SK-N-SH (cell line): ENCODE measurements at regions not wholly inside any gene's neighbourhood (a gene's known extent, or its start where the extent isn't known, plus 50 kb on each side); places are given as distances from the start of the nearest gene placed in this dataset.
A peak's percentile ranks its signal among the peaks of the same experiment; 100 is the strongest.

Experiments used
- CTCF ChIA-PET: fragments of 300-600, 350-600 bp; formaldehyde crosslinking; extraction: SDS; loops from one replicate; lab custom pipeline; 2021; lab: Yijun Ruan, JAX
- POLR2A ChIA-PET: fragments of 350-600 bp; sonication (Branson Sonifier 250); formaldehyde crosslinking; extraction: SDS; loops from one replicate; lab custom pipeline; 2020; ENCODE audit warnings: antibody characterized with exemption, inconsistent platforms; lab: Yijun Ruan, JAX
- DNase-seq: peaks from one replicate; pipeline ENCODE4 v3.0.0; 2012
- H2AFZ ChIP-seq: fragments of 200-600 bp; sonication (generic); 2 replicates; pipeline ENCODE4 v1.8.1; 2016; ENCODE audit warnings: antibody characterized with exemption, mild to moderate bottlenecking, low read depth
- H3F3A ChIP-seq: fragments of 200-600 bp; sonication (generic); replicated peaks from 2 replicates; pipeline ENCODE3; 2016; ENCODE audit warnings: antibody characterized with exemption, mild to moderate bottlenecking; ENCODE audit not compliant: insufficient read depth
- H3K27ac ChIP-seq, 2 experiments: fragments of 200-500 bp in 1 of 2; fragments of 200-600 bp in 1 of 2; sonication (Bioruptor generic) in 1 of 2; sonication (generic), shearing (Covaris generic) in 1 of 2; 2 replicates each; pipeline versions ENCODE4 v1.5.1 to v1.6.1; 2014 to 2016; ENCODE audit warnings: low read depth in 2 of 2, inconsistent platforms in 1 of 2, low read length in 1 of 2, mild to moderate bottlenecking in 1 of 2, mixed read lengths in 1 of 2
- H3K27me3 ChIP-seq: fragments of 200-600 bp; sonication (generic), shearing (Covaris generic); 2 replicates; pipeline ENCODE4 v1.6.1; 2016; ENCODE audit warnings: mixed run types; ENCODE audit not compliant: insufficient read depth
- H3K36me3 ChIP-seq, 2 experiments: fragments of 200-500 bp in 1 of 2; fragments of 200-600 bp in 1 of 2; sonication (Bioruptor generic) in 1 of 2; sonication (generic) in 1 of 2; replicated peaks in 1 of 2; 2 replicates each; pipeline versions ENCODE3 to v1.5.1; 2014 to 2016; ENCODE audit warnings: low read length in 1 of 2, mild to moderate bottlenecking in 1 of 2; ENCODE audit not compliant: insufficient read depth in 2 of 2, control insufficient read depth in 1 of 2
- H3K4me1 ChIP-seq, 2 experiments: fragments of 200-500 bp in 1 of 2; fragments of 200-600 bp in 1 of 2; sonication (Bioruptor generic) in 1 of 2; sonication (generic), shearing (Covaris generic) in 1 of 2; 2 replicates each; pipeline versions ENCODE4 v1.5.1 to v1.6.1; 2014 to 2016; ENCODE audit warnings: low read depth in 1 of 2, low read length in 1 of 2, mixed run types in 1 of 2; ENCODE audit not compliant: insufficient read depth in 2 of 2, control insufficient read depth in 1 of 2
- H3K4me2 ChIP-seq: fragments of 200-600 bp; sonication (generic), shearing (Covaris generic); 2 replicates; pipeline ENCODE4 v1.6.1; 2017; ENCODE audit warnings: mixed run types
- H3K4me3 ChIP-seq, 2 experiments: fragments of 200-500 bp in 1 of 2; fragments of 200-600 bp in 1 of 2; sonication (Bioruptor generic) in 1 of 2; sonication (generic), shearing (Covaris generic) in 1 of 2; 2 replicates each; pipeline versions ENCODE4 v1.5.1 to v1.8.1; 2014 to 2016; ENCODE audit warnings: low read depth in 2 of 2, inconsistent platforms in 1 of 2, low read length in 1 of 2, mild to moderate bottlenecking in 1 of 2, mixed read lengths in 1 of 2, moderate library complexity in 1 of 2
- H3K79me2 ChIP-seq: fragments of 200-600 bp; sonication (generic); 2 replicates; pipeline ENCODE4 v1.8.1; 2017; ENCODE audit warnings: mild to moderate bottlenecking; ENCODE audit not compliant: insufficient read depth
- H3K9ac ChIP-seq: fragments of 200-600 bp; sonication (generic); 2 replicates; pipeline ENCODE4 v1.6.1; 2017; ENCODE audit warnings: mixed run types
- H3K9me2 ChIP-seq: fragments of 200-600 bp; sonication (generic); 2 replicates; pipeline ENCODE4 v1.6.1; 2017; ENCODE audit warnings: mixed run types
- H3K9me3 ChIP-seq: fragments of 200-600 bp; sonication (generic); 2 replicates; pipeline ENCODE4 v1.6.1; 2017; ENCODE audit warnings: mixed run types, mild to moderate bottlenecking, moderate library complexity
- H4K20me1 ChIP-seq: fragments of 200-600 bp; sonication (generic); 2 replicates; pipeline ENCODE4 v1.6.1; 2017; ENCODE audit warnings: mild to moderate bottlenecking, mixed run types; ENCODE audit not compliant: insufficient read depth
- CHD2 ChIP-seq: fragments of 150-350 bp; IDR thresholded peaks from 2 replicates; pipeline ENCODE4 v1.6.1; 2018; ENCODE audit warnings: low read length; ENCODE audit not compliant: partially characterized antibody
- ELF1 ChIP-seq: IDR thresholded peaks from 2 replicates; pipeline ENCODE4 v1.4.0; 2012
- FOSL2 ChIP-seq: IDR thresholded peaks from 2 replicates; pipeline ENCODE4 v1.4.0; 2012; ENCODE audit warnings: low read depth, mild to moderate bottlenecking, moderate library complexity, borderline replicate concordance
- FOXJ3 ChIP-seq: sonication (generic); formaldehyde crosslinking; IDR thresholded peaks from 2 replicates; pipeline ENCODE4 v1.5.1; 2020; ENCODE audit warnings: mild to moderate bottlenecking, missing genetic modification reagents
- JUND ChIP-seq: IDR thresholded peaks from 2 replicates; pipeline ENCODE4 v1.4.0; 2012
- MEF2A ChIP-seq: IDR thresholded peaks from 2 replicates; pipeline ENCODE4 v1.4.0; 2012; ENCODE audit warnings: low read depth, borderline replicate concordance
- MXI1 ChIP-seq: IDR thresholded peaks from 2 replicates; pipeline ENCODE4 v1.6.1; 2012; ENCODE audit warnings: mild to moderate bottlenecking, low read depth, low read length, improper control_type of control experiment
- NFIC ChIP-seq: IDR thresholded peaks from 2 replicates; pipeline ENCODE4 v1.4.0; 2012; ENCODE audit warnings: borderline replicate concordance
- NRF1 ChIP-seq: IDR thresholded peaks from 2 replicates; pipeline ENCODE4 v1.6.1; 2012; ENCODE audit warnings: low read depth, mild to moderate bottlenecking, low read length
- POLR2AphosphoS5 ChIP-seq: IDR thresholded peaks from 2 replicates; pipeline ENCODE4 v1.6.1; 2012; ENCODE audit warnings: low read depth, low read length
- RCOR1 ChIP-seq: fragments of 150-350 bp; IDR thresholded peaks from 2 replicates; pipeline ENCODE4 v1.6.1; 2017; ENCODE audit warnings: antibody characterized with exemption, low read length
- RXRA ChIP-seq: IDR thresholded peaks from 2 replicates; pipeline ENCODE4 v1.4.0; 2012; ENCODE audit warnings: low read depth, mild to moderate bottlenecking, borderline replicate concordance
- SIN3A ChIP-seq: IDR thresholded peaks from 2 replicates; pipeline ENCODE4 v1.6.1; 2012; ENCODE audit warnings: low read depth, mild to moderate bottlenecking, low read length, moderate library complexity, borderline replicate concordance
- TAF1 ChIP-seq: IDR thresholded peaks from 2 replicates; pipeline ENCODE4 v1.6.1; 2012; ENCODE audit warnings: low read depth, mild to moderate bottlenecking, low read length, moderate library complexity, borderline replicate concordance
- YY1 ChIP-seq: IDR thresholded peaks from 2 replicates; pipeline ENCODE4 v1.4.0; 2012; ENCODE audit warnings: low read depth, mild to moderate bottlenecking
- WGBS: methylation state at CpG from one replicate; pipeline ENCODE4 v1.1.6; 2017; ENCODE audit warnings: low lambda C conversion rate; 5-methylcytosine and 5-hydroxymethylcytosine counted together
- TF ChIP-seq, protein P1 (sequence below): fragments of 150-350 bp; IDR thresholded peaks from 2 replicates; pipeline ENCODE4 v1.6.1; 2016; ENCODE audit warnings: mild to moderate bottlenecking, low read depth, low read length
- TF ChIP-seq, protein P2 (sequence below): fragments of 200-600 bp; sonication (generic); IDR thresholded peaks from 2 replicates; pipeline ENCODE4 v1.6.1; 2017; ENCODE audit warnings: antibody characterized with exemption, mild to moderate bottlenecking, moderate library complexity
- TF ChIP-seq, protein P3 (sequence below): IDR thresholded peaks from 2 replicates; pipeline ENCODE4; 2012
- TF ChIP-seq, protein P4 (sequence below): fragments of 150-350 bp; IDR thresholded peaks from 2 replicates; pipeline ENCODE4 v1.6.1; 2017; ENCODE audit warnings: antibody characterized with exemption, low read length, low read depth, borderline replicate concordance

DNA sequence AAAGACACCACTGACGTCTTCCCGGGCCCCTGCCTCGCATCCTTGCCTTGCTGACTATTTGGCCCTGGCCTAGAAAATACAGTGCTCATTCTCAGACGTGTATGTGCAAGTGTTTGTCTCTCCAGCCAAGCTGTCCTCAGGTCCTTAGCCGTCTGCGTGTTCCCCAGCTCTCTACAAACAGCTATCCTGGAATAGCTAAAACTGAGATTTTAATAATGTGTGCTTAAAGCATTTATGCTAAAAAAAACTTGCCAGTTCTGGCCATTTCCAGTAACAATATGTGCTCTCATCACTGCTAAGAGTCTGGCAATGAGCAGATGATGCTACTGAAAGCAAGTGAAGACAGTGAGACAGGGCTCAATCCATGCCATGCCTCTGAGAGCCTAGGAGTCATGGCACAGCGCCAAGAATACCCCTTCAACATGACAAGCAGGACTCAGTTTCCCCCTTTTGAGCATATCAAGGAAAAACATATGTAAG is 55.7 kb downstream of the IRF2BP2 start:
- H3K27ac ChIP-seq, result peak overlapping the region; percentile 82 to 100
- H3K36me3 ChIP-seq, result no peaks in the 10 kb centered on the region
- TF ChIP-seq NFIC (peak; percentile 29), MXI1 (0 out of 2 replicates have a peak, but pooled peaks have one; percentile 26)
- TF ChIP-seq, protein P1, sequence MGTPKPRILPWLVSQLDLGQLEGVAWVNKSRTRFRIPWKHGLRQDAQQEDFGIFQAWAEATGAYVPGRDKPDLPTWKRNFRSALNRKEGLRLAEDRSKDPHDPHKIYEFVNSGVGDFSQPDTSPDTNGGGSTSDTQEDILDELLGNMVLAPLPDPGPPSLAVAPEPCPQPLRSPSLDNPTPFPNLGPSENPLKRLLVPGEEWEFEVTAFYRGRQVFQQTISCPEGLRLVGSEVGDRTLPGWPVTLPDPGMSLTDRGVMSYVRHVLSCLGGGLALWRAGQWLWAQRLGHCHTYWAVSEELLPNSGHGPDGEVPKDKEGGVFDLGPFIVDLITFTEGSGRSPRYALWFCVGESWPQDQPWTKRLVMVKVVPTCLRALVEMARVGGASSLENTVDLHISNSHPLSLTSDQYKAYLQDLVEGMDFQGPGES, result no peak
- TF ChIP-seq, all 33 proteins: peak for 2
- H4K20me1 ChIP-seq, result no peaks in the 10 kb centered on the region
- no peaks in the 10 kb centered on the region for H3K79me2 ChIP-seq
- no peak overlapping the region for H3K4me2 ChIP-seq
- H2AFZ ChIP-seq, result no peak overlapping the region
- CTCF ChIA-PET, result interaction anchor here (1.1 to 3.4 kb wide), 8 partner anchors 10 to 529 kb away, joined by 3 to 18 read pairs (median 9); no protein-coding TSS in a partner anchor
- POLR2A ChIA-PET, result interaction anchor here (1.0 to 3.5 kb wide), 9 partner anchors 11 to 529 kb away, joined by 3 to 53 read pairs (median 4); no protein-coding TSS in a partner anchor
- no peaks in the 10 kb centered on the region for H3K27me3 ChIP-seq
- DNase-seq, result no peak
- H3K9me2 ChIP-seq, result no peaks in the 10 kb centered on the region
- 83% methylated on average over 7 of the region's 7 CpGs for WGBS
- no peaks in the 10 kb centered on the region for H3K9me3 ChIP-seq
- H3K4me3 ChIP-seq, result no peak overlapping the region
- peaks cover 17 to 59% of the 10 kb centered on the region in 2 experiments for H3K4me1 ChIP-seq
- H3F3A ChIP-seq, result peaks cover 21% of the 10 kb centered on the region
- H3K9ac ChIP-seq, result no peak overlapping the region

DNA sequence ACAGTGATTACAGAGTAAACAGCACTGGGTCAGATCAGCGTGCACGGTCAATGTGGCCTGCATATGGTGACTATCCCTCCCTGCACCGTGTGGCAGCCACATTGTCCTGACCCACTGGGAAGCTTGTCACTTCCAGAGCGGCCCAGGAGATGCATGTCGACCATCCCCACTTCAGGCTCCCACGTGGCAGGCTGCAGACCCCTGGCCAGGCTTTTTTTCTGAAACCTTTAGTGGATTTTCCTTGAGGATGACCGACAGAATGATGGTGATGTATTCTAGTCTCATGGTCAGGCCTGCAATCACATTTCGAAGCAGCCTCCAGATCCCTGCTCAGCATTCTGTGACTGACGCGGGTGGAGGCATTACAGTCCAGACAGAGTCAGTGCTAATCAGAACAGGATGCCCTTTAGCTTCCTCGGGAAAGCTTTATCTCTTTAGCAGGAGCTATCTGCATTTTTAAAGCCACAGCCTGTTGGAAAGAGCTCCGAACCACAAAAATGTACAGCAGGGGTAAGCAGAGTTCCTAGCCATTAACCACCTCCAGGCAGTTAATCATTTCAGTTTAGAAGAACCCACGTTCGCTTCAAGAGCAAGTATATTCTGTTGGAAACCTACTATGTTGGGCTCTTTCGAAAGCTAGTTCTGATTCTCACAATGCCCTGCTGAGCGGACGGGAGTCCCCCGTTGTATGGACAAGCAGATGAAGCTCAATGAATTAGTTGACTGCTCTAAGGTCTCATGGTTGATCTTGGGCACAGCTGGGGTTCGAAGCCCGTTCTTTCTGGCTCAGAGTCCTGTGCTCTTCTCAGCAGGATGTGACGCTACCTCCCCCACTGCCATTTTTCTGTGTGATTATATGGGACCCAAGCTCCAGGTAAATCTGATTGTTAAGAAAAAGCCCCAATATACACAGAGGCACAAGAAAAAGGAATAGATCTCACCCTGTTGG is 56.5 kb downstream of the IRF2BP2 start:
- no peaks in the 10 kb centered on the region for H3K36me3 ChIP-seq
- no peaks in the 10 kb centered on the region for H4K20me1 ChIP-seq
- no peaks in the 10 kb centered on the region for H3K79me2 ChIP-seq
- peak overlapping the region; percentile 82 to 100 for H3K27ac ChIP-seq
- peak; percentile 82 for DNase-seq
- CTCF ChIA-PET, result interaction anchor here (0.6 to 3.4 kb wide), 10 partner anchors 8 to 530 kb away, joined by 3 to 18 read pairs (median 9); no protein-coding TSS in a partner anchor
- POLR2A ChIA-PET, result interaction anchor here (0.6 to 3.5 kb wide), 13 partner anchors 9 to 530 kb away, joined by 3 to 53 read pairs (median 5); no protein-coding TSS in a partner anchor
- H3K4me1 ChIP-seq, result peaks cover 17 to 55% of the 10 kb centered on the region in 2 experiments
- no peak overlapping the region for H3K4me3 ChIP-seq
- no peaks in the 10 kb centered on the region for H3K9me3 ChIP-seq
- peak overlapping the region; percentile 5; the same call in 1 of the 2 replicates for H3K9ac ChIP-seq
- peaks cover 21% of the 10 kb centered on the region for H3F3A ChIP-seq
- H3K9me2 ChIP-seq, result no peaks in the 10 kb centered on the region
- peak overlapping the region; percentile 73; the same call in 1 of the 2 replicates for H2AFZ ChIP-seq
- peak overlapping the region; percentile 28; the same call in 1 of the 2 replicates for H3K4me2 ChIP-seq
- no peaks in the 10 kb centered on the region for H3K27me3 ChIP-seq
- 53% methylated on average over 15 of the region's 21 CpGs for WGBS
- peak; percentile 93 for TF ChIP-seq RCOR1
- no peak; the same call in 1 of the 2 replicates for TF ChIP-seq RXRA
- peak; percentile 81 for TF ChIP-seq FOXJ3 (CRISPR knock-in tag)
- TF ChIP-seq NFIC, result peak; percentile 87
- peak; percentile 42; the same call in 1 of the 2 replicates for TF ChIP-seq SIN3A
- TF ChIP-seq CHD2, result peak; percentile 68
- TF ChIP-seq JUND, result peak; percentile 52; the same call in 1 of the 2 replicates
- no peak for TF ChIP-seq NRF1
- TF ChIP-seq MEF2A, result no peak; the same call in 1 of the 2 replicates
- no peak for TF ChIP-seq ELF1
- no peak; the same call in 1 of the 2 replicates for TF ChIP-seq MXI1
- TF ChIP-seq, protein P2, sequence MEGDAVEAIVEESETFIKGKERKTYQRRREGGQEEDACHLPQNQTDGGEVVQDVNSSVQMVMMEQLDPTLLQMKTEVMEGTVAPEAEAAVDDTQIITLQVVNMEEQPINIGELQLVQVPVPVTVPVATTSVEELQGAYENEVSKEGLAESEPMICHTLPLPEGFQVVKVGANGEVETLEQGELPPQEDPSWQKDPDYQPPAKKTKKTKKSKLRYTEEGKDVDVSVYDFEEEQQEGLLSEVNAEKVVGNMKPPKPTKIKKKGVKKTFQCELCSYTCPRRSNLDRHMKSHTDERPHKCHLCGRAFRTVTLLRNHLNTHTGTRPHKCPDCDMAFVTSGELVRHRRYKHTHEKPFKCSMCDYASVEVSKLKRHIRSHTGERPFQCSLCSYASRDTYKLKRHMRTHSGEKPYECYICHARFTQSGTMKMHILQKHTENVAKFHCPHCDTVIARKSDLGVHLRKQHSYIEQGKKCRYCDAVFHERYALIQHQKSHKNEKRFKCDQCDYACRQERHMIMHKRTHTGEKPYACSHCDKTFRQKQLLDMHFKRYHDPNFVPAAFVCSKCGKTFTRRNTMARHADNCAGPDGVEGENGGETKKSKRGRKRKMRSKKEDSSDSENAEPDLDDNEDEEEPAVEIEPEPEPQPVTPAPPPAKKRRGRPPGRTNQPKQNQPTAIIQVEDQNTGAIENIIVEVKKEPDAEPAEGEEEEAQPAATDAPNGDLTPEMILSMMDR, result no peak
- TF ChIP-seq, protein P3, sequence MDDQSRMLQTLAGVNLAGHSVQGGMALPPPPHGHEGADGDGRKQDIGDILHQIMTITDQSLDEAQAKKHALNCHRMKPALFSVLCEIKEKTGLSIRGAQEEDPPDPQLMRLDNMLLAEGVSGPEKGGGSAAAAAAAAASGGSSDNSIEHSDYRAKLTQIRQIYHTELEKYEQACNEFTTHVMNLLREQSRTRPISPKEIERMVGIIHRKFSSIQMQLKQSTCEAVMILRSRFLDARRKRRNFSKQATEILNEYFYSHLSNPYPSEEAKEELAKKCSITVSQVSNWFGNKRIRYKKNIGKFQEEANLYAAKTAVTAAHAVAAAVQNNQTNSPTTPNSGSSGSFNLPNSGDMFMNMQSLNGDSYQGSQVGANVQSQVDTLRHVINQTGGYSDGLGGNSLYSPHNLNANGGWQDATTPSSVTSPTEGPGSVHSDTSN, result peak; percentile 83
- TF ChIP-seq, protein P4, sequence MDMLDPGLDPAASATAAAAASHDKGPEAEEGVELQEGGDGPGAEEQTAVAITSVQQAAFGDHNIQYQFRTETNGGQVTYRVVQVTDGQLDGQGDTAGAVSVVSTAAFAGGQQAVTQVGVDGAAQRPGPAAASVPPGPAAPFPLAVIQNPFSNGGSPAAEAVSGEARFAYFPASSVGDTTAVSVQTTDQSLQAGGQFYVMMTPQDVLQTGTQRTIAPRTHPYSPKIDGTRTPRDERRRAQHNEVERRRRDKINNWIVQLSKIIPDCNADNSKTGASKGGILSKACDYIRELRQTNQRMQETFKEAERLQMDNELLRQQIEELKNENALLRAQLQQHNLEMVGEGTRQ, result no peak
- TF ChIP-seq FOSL2, result no peak
- no peak for TF ChIP-seq YY1
- peak; percentile 68 for TF ChIP-seq POLR2AphosphoS5
- peak; percentile 39; the same call in 1 of the 2 replicates for TF ChIP-seq TAF1
